Heart left ventricle (tissue), 13 donors: ENCODE measurements at regions not wholly inside any gene's neighbourhood (a gene's known extent, or its start where the extent isn't known, plus 50 kb on each side); places are given as distances from the start of the nearest gene placed in this dataset.

ENCODE experiments used
- CTCF ChIP-seq, 12 donors: fragments of 200-600 bp; sonication (generic) in 4 of 12; IDR thresholded peaks; one replicate each; pipeline versions ENCODE4 v1.5.0 to v1.8.0; 2018 to 2022; ENCODE audit warnings: antibody characterized with exemption in 12 of 12, mild to moderate bottlenecking in 5 of 12
- POLR2A ChIP-seq, 2 donors: fragments of 450-650 bp; IDR thresholded peaks; one replicate each; pipeline ENCODE4 v1.6.1; 2017; ENCODE audit warnings: antibody characterized with exemption in 2 of 2, mild to moderate bottlenecking in 2 of 2, moderate library complexity in 2 of 2
- donor health status: ischemic (EF 13 %, LVEDD 7.1; RV severe dilation, severe dysfunction).
- donor health status: DM: no; HTN: yes; CAD: no.
- donor health status: DM: no; HTN: no; CAD: no.
- donor health status: ischemic (EF 25% LVEDD 6.9; RV normal size, moderate dysfunction).
- donor health status: ischemic (EF 25% LVEDD 5.7; RV mildly dilated, moderate dysfunction).
- donor health status: ischemic (EF 35%, LVEDD 5.7; RV mildly dilated, moderate dysfunction).
- donor health status: nonischemic (EF 11% LVEDD 7.7; RV severe dilation, severe dysfunction).
- donor health status: DM: yes; HTN: yes; CAD: no.
- donor health status: PGD.
- donor health status: ischemic (EF 29% LVEDD 5.4; RV normal size, mild dysfunction).
- donor health status: nonischemic (EF 23%, LVEDD 6.1; RV moderate dilation, normal function).

GRCh38 chr17:31731118-31731517 is 127.9 kb downstream of the COPRS start:
- no peak for TF ChIP-seq CTCF (IDR thresholded peaks at IDR 0.05)
- TF ChIP-seq POLR2A (IDR thresholded peaks at IDR 0.05), result no peak
